ENCODE measurements at regions not wholly inside any gene's neighbourhood (a gene's known extent, or its start where the extent isn't known, plus 50 kb on each side); places are given as distances from the start of the nearest gene placed in this dataset.

GRCh38 chr1:86231076-86231475 is 74.5 kb upstream of the COL24A1 start:
- H4K20me1 ChIP-seq (ENCODE audit: control insufficient read depth, insufficient read depth), result no peaks in the 10 kb centered on the region
- whole genome bisulfite sequencing (ENCODE audit: insufficient coverage, insufficient replicate concordance, low lambda C conversion rate, missing lambda C conversion rate), result 0% methylated on average over 1 of the region's 1 CpG
- DNase-seq (ENCODE audit: low read depth, low spot score) (no peak), ATAC-seq (no peak), FAIRE-seq (no peak)
- no peak overlapping the region for H3K27ac ChIP-seq (ENCODE audit: control insufficient read depth, insufficient read depth)
- BruUV-seq (replicated peaks), result no TSS peak
- H3K79me2 ChIP-seq (ENCODE audit: control insufficient read depth, insufficient read depth, low read length), result no peaks in the 10 kb centered on the region
- intact Hi-C loops (cut with micrococcal nuclease; ENCODE audit: unreplicated experiment) (no loop called here), in situ Hi-C loops (cut with MboI) (no loop called here)
- TF ChIP-seq POLR2A (IDR thresholded peaks at IDR 0.05; ENCODE audit: low read depth, low read length) (no peak), MTA2 (IDR thresholded peaks at IDR 0.05; ENCODE audit: low read depth) (no peak), MTA3 (IDR thresholded peaks at IDR 0.05; ENCODE audit: borderline replicate concordance, low read length) (no peak), ZNF622 (IDR thresholded peaks at IDR 0.05) (no peak), SMAD5 (IDR thresholded peaks at IDR 0.05; ENCODE audit: low read depth) (no peak), REST (IDR thresholded peaks at IDR 0.05; ENCODE audit: low read depth, low read length) (no peak), KLF5 (IDR thresholded peaks at IDR 0.05; ENCODE audit: partially characterized antibody) (no peak), PAX8 (IDR thresholded peaks at IDR 0.05) (no peak), WRNIP1 (IDR thresholded peaks at IDR 0.05; ENCODE audit: borderline replicate concordance, low read depth, low read length) (no peak), JUNB (IDR thresholded peaks at IDR 0.05) (no peak), BCLAF1 (IDR thresholded peaks at IDR 0.05) (no peak)
- H3K9ac ChIP-seq (ENCODE audit: control insufficient read depth, insufficient read depth, low read length), result no peak overlapping the region
- no peaks in the 10 kb centered on the region for H3K9me3 ChIP-seq (replicated peaks; ENCODE audit: control insufficient read depth, insufficient read depth, low read length)
- H2AFZ ChIP-seq (ENCODE audit: control insufficient read depth, low read depth, low read length), result no peak overlapping the region
- SMC1A ChIA-PET (ENCODE audit: uncharacterized antibody, unreplicated experiment), result no interaction called here
- RAD21 ChIA-PET (ENCODE audit: unreplicated experiment), result no interaction called here
- POLR2A ChIA-PET, result no interaction called here
- H3K27me3 ChIP-seq (replicated peaks in 1 of 2; ENCODE audit: control insufficient read depth in 2 of 2, insufficient read depth in 2 of 2, low read length in 1 of 2), result no peaks in the 10 kb centered on the region
- no peak overlapping the region for H3K4me3 ChIP-seq
- H3K36me3 ChIP-seq (ENCODE audit: control insufficient read depth in 2 of 2, insufficient read depth in 2 of 2, low read length in 1 of 2), result no peaks in the 10 kb centered on the region
- CTCF ChIA-PET, result no interaction called here
- no peak overlapping the region for H3K4me2 ChIP-seq (ENCODE audit: control insufficient read depth, insufficient read depth)
- no peaks in the 10 kb centered on the region for H3K4me1 ChIP-seq (ENCODE audit: control insufficient read depth, insufficient read depth, low read length)
